ENCODE measurements at regions not wholly inside any gene's neighbourhood (a gene's known extent, or its start where the extent isn't known, plus 50 kb on each side); places are given as distances from the start of the nearest gene placed in this dataset.
A peak's percentile ranks its signal among the peaks of the same experiment; 100 is the strongest.

- TF ChIP-seq, protein P1, sequence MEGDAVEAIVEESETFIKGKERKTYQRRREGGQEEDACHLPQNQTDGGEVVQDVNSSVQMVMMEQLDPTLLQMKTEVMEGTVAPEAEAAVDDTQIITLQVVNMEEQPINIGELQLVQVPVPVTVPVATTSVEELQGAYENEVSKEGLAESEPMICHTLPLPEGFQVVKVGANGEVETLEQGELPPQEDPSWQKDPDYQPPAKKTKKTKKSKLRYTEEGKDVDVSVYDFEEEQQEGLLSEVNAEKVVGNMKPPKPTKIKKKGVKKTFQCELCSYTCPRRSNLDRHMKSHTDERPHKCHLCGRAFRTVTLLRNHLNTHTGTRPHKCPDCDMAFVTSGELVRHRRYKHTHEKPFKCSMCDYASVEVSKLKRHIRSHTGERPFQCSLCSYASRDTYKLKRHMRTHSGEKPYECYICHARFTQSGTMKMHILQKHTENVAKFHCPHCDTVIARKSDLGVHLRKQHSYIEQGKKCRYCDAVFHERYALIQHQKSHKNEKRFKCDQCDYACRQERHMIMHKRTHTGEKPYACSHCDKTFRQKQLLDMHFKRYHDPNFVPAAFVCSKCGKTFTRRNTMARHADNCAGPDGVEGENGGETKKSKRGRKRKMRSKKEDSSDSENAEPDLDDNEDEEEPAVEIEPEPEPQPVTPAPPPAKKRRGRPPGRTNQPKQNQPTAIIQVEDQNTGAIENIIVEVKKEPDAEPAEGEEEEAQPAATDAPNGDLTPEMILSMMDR (IDR thresholded peaks at IDR 0.05; ENCODE audit: poor library complexity, severe bottlenecking): no peak
- no peak overlapping the region for H3K27ac ChIP-seq (ENCODE audit: poor library complexity, severe bottlenecking)
These were observed 68.8 kb downstream of the YIPF5 start for GRCh38 chr5:144101616-144102015.

GRCh38 chr5:144102361-144102760 is 68.1 kb downstream of the YIPF5 start:
- H3K27ac ChIP-seq (ENCODE audit: poor library complexity, severe bottlenecking): no peak overlapping the region
- DNase-seq (ENCODE audit: low spot score) (no peak), ATAC-seq (ENCODE audit: low read depth) (no peak)
- TF ChIP-seq, protein P1 (IDR thresholded peaks at IDR 0.05; ENCODE audit: poor library complexity, severe bottlenecking): no peak
- no peak overlapping the region for H3K4me3 ChIP-seq (ENCODE audit: severe bottlenecking)
- no peaks in the 10 kb centered on the region for H3K4me1 ChIP-seq (ENCODE audit: insufficient read depth, poor library complexity, severe bottlenecking)
- no peaks in the 10 kb centered on the region for H3K9me3 ChIP-seq (ENCODE audit: severe bottlenecking)
- H3K36me3 ChIP-seq (ENCODE audit: low read depth): no peaks in the 10 kb centered on the region
- no peaks in the 10 kb centered on the region for H3K27me3 ChIP-seq (ENCODE audit: insufficient read depth, poor library complexity, severe bottlenecking)

More at GRCh38 chr5:144101616-144102015, 68.8 kb downstream of the YIPF5 start:
- Histone ChIP-seq H3K4me3 (ENCODE audit: severe bottlenecking) (no peak overlapping the region), H3K9me3 (ENCODE audit: severe bottlenecking) (no peaks in the 10 kb centered on the region), H3K4me1 (ENCODE audit: insufficient read depth, poor library complexity, severe bottlenecking) (no peaks in the 10 kb centered on the region), H3K36me3 (ENCODE audit: low read depth) (no peaks in the 10 kb centered on the region), H3K27me3 (ENCODE audit: insufficient read depth, poor library complexity, severe bottlenecking) (no peaks in the 10 kb centered on the region)
- ATAC-seq (ENCODE audit: low read depth) (peak; percentile 70), DNase-seq (ENCODE audit: low spot score) (no peak)

DNA sequence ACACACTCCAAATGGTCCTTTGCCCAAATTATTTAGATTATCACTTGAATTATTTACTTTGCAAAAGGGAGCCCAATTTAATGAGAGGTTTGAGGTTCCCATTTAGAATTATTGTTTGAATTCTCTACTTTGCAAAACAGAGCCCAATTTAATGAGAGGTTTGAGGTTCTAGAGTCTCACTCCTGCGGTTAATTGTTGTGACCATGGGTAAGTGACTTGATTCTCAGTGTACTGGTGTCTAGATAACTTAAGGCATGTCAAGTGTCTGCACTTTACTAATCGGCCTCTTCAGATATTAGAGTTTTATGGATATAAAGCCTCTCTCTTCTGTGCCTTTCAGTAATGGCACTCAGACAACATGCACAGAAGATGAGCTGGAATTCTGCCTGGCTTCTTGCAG is 67.5 kb downstream of the YIPF5 start:
- ATAC-seq (ENCODE audit: low read depth): no peak
- no peaks in the 10 kb centered on the region for H3K27me3 ChIP-seq (ENCODE audit: insufficient read depth, poor library complexity, severe bottlenecking)
- H3K4me1 ChIP-seq (ENCODE audit: insufficient read depth, poor library complexity, severe bottlenecking): no peaks in the 10 kb centered on the region
- TF ChIP-seq, protein P1 (IDR thresholded peaks at IDR 0.05; ENCODE audit: poor library complexity, severe bottlenecking): no peak
- no peaks in the 10 kb centered on the region for H3K9me3 ChIP-seq (ENCODE audit: severe bottlenecking)
- no peak for DNase-seq (ENCODE audit: low spot score)
- H3K4me3 ChIP-seq (ENCODE audit: severe bottlenecking): no peak overlapping the region
- H3K36me3 ChIP-seq (ENCODE audit: low read depth): no peaks in the 10 kb centered on the region
- no peak overlapping the region for H3K27ac ChIP-seq (ENCODE audit: poor library complexity, severe bottlenecking)

DNA sequence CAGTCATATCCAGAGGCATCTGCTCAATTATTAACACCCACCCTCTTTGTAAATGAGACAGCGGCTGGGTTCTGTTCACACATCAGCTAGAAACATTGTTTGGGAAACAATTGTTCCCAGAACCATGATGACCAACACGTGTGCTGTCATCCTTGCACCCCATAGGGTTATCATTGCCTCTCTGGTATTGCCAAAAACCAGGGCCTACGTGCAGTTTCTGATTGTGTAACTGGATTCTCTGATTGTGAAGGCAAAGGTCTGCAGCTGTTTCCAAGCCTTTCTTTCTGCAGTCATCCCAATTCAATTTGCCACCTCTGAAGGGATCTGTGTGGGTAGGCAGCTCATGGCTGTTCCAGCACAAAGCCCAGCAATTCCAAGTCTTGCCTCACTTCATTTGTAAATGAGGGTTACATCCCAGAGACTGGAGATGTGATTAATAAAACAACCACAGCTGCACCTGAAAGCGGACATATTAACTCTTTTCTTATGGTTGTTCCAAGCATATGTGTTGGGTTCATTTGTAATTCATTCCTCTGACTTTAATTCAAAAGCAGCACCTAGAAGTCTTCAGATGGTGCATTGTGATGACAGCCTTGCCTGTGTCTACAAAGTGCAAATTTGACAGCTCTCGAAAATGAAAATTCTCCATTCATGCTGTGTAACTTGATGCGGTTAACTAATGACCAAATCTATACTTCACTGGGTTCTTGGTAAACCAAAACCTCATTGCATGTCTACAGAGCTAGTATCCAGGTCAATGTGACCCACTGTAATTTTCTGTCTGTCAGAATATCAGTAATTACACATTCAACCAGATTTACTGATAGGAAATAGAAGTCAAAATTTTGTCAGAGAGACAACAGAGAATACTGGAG is 66.6 kb downstream of the YIPF5 start:
- H3K9me3 ChIP-seq (ENCODE audit: severe bottlenecking): no peaks in the 10 kb centered on the region
- no peak overlapping the region for H3K4me3 ChIP-seq (ENCODE audit: severe bottlenecking)
- H3K27me3 ChIP-seq (ENCODE audit: insufficient read depth, poor library complexity, severe bottlenecking): no peaks in the 10 kb centered on the region
- TF ChIP-seq, protein P1 (IDR thresholded peaks at IDR 0.05; ENCODE audit: poor library complexity, severe bottlenecking): no peak
- no peaks in the 10 kb centered on the region for H3K4me1 ChIP-seq (ENCODE audit: insufficient read depth, poor library complexity, severe bottlenecking)
- no peaks in the 10 kb centered on the region for H3K36me3 ChIP-seq (ENCODE audit: low read depth)
- no peak for ATAC-seq (ENCODE audit: low read depth)
- no peak overlapping the region for H3K27ac ChIP-seq (ENCODE audit: poor library complexity, severe bottlenecking)
- no peak for DNase-seq (ENCODE audit: low spot score)

- Histone ChIP-seq H3K36me3 (ENCODE audit: low read depth) (no peaks in the 10 kb centered on the region), H3K4me1 (ENCODE audit: insufficient read depth, poor library complexity, severe bottlenecking) (no peaks in the 10 kb centered on the region), H3K4me3 (ENCODE audit: severe bottlenecking) (no peak overlapping the region), H3K9me3 (ENCODE audit: severe bottlenecking) (no peaks in the 10 kb centered on the region), H3K27me3 (ENCODE audit: insufficient read depth, poor library complexity, severe bottlenecking) (no peaks in the 10 kb centered on the region), H3K27ac (ENCODE audit: poor library complexity, severe bottlenecking) (no peak overlapping the region)
- ATAC-seq (ENCODE audit: low read depth) (no peak), DNase-seq (ENCODE audit: low spot score) (no peak)
- TF ChIP-seq, protein P1 (IDR thresholded peaks at IDR 0.05; ENCODE audit: poor library complexity, severe bottlenecking): no peak
These were observed 65.1 kb downstream of the YIPF5 start for GRCh38 chr5:144105371-144105770.
